UCSD-AML1 (cell line): ENCODE measurements at regions not wholly inside any gene's neighbourhood (a gene's known extent, or its start where the extent isn't known, plus 50 kb on each side); places are given as distances from the start of the nearest gene placed in this dataset.
"Not testable (repeated sequence)": the region's sequence is repeated elsewhere in the genome, so short reads cannot be mapped to it uniquely, and the experiment has no call there.

Experiments
- DNase-seq: peaks from one replicate; lab custom pipeline; 2025; ENCODE audit not compliant: unreplicated experiment; lab: John Stamatoyannopoulos, UW

- DNase-seq = peak; percentile 52
Measured at GRCh38 chr20:25865715-25866656, 169.3 kb upstream of the ZNF337 start.

DNA sequence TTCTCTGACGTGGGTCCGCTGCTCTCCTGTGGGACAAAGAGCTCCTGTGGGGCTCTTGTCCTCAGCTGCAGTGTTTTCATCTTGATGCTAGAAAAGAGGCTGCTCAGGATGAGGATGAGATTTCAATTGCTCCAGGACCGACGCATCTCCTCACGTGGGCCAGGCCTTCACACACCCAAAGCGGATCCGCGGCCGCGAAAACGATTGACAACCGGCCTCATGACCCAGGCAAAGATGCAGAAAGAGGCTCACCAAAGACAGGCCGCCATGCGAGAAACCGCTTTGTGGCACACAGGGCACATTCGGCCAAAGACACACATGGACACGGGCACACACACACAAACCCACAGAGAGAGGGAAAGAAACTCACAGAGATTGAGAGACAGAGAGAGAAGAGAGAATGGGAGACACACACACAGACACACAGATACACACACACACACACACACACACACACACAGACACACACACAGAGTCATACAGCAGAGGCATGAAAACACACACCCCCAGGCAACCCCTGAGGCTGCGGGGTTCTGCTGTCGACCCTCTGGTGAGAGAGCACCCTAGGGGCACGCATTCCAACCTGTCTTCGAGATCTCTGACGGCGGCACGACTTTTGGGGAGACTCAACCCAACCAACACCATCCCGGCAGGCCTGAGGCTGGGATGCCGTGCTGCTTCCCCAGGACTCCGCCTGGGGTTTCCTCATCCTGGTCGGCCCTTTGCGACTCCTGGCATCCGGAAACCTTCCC is 168.5 kb upstream of the ZNF337 start:
- not testable (repeated sequence) for DNase-seq

DNA sequence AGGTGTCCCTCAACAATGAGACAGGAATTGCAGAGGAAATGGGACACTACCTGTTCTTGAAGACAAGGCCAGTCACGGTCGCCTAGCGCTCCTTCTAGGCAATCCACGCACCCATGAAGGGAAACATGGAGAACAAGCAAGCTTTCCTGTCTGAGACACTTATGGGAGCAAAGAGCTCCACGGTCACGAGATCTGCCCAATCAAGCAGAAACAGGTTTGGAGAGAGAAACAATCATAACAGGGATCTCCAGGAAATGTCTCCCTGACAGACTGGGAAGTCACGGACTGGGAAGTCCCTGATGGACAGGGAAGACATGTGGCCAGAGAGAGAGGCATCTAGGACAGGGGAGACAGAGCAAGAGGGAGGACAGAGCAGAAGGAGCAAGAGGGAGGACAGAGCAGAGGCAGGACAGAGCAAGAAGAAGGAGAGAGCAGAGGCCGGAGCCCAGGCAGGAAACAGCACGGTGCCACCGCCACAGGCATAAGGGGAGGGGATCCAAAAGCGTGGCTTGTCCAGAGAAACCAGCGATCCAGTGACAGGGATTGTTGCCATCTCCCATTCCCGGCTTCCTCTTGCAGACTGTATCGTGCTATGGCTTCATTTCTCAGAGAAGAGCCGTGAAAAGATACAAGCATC is 167.8 kb upstream of the ZNF337 start:
- no peak for DNase-seq

GRCh38 chr20:25863536-25864325 is 167.1 kb upstream of the ZNF337 start:
- DNase-seq = peak; percentile 39

DNA sequence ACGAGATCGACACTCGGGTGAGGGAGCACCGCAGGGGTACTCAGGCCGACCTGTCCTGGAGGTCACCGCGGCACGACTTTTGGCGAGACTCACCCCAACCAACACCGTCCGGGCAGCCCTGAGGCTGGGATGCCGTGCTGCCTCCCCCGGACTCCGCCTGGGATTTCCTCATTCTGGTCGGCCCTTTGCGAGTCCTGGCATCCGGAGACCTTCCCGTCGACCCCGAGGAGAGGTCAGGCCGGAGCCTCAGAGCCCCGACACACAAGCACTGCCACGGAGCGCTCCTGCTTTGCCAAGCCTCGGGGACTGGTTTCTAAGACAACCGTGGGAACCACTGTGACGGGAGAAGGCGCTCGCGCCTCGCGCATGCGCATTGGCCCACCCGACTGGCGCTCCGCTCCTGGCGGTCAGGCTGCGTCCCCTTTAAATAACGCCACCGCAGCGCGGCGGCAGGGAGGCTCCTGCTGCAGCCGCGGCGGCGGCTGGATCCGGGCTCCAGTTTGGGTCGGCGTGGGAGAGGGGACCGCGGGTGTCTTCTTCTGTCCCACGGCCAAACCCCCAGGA is 166.4 kb upstream of the ZNF337 start:
- DNase-seq = peak; percentile 89

- no peak for DNase-seq
Measured at GRCh38 chr20:25860531-25861150, 164.0 kb upstream of the ZNF337 start.

- DNase-seq = peak; percentile 36
Measured at GRCh38 chr20:25859649-25860530, 163.2 kb upstream of the ZNF337 start.

GRCh38 chr20:25858495-25859425 is 162.1 kb upstream of the ZNF337 start:
- DNase-seq = no peak

DNA sequence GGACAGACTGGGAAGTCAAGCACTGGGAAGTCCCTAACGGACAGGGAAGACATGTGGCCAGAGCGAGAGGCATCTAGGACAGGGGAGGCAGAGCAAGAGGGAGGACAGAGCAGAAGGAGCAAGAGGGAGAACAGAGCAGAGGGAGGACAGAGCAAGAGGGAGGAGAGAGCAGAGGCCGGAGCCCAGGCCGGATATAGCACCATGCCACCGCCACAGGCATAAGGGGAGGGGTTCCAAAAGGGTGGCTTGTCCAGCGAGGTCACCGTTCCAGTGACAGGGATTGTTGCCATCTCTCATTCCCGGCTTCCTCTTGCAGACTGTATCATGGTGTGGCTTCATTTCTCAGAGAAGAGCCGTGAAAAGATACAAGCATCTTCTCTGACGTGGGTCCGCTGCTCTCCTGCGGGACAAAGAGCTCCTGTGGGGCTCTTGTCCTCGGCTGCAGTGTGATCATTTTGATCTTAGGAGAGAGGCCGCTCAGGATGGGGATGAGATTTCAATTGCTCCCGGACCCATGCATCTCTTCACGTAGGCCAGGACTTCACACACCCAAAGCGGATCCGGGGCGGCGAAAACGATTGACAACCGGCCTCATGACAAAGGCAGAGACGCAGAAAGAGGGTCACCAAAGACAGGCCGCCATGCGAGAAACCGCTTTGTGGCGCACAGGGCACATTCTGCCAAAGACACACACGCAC is 160.6 kb upstream of the ZNF337 start:
- DNase-seq = not testable (repeated sequence)

- DNase-seq = no peak
Measured at GRCh38 chr20:25856256-25856884, 159.7 kb upstream of the ZNF337 start.

DNA sequence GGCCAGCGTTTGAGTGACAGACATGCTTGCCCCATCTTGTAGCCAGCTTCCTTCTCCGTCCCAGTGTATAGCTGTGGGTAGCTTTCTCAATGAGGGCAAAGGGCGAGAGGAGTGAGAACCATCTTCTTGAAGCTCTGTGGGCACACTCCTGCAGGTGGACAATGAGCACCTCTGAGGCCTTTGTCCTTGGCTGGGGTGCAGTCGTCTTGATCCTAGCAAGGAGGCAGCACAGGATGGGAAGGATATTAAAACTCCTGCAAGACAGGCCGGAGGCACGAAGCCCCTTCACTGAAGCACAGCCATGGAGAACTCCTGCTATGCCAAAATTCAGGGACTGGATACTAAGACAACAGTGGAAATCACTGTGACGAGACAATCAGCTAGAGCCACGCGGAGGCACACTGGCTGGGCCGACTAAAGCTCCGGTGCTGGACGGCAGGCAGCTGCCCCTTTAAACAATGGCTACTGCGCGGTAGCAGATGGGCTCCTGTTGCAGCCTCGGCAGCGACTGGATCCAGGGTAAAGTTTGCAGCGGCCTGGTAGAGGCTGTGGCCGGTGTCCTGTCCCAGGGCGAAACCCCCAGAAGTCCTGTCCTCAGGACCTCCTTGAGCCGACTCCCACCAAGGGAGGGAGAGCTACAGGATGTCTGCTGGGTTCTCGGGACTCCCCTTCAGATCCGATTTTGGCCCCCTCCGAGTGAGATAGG is 159.0 kb upstream of the ZNF337 start:
- DNase-seq = not testable (repeated sequence)

- not testable (repeated sequence) for DNase-seq
Measured at GRCh38 chr20:25854666-25855065, 158.0 kb upstream of the ZNF337 start.

DNA sequence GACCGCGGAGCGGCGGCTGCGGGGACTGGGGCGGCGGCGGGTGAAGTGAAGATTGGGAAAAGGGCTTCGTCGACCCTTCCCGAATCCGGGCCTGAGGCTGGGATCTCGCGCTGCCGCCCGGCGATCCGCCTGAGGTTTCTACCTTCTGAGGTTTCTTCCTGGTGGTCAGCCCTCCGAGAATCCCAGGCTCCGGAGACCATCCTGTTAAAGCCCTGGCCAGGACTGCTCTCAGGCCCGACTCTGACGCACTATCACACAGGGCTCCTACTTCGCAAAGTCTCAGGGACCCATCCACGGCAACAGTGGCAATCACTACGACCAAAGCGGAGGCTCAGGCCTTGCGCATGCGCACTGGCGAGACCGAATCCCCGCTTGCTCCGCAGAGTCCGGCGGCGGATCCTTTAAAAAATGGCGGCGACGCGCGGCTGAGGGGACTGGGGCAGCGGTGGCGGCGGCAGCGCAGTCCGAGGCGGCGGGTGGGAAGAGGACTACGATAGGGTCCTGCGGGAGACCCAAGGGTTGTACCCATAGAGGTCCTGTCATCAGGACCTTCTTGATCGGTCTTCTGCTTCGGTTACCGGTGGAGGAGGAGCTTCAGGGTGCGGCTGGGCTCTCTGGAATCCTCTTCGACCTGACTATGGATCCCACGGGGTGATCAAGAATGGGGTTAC is 157.2 kb upstream of the ZNF337 start:
- not testable (repeated sequence) for DNase-seq

DNA sequence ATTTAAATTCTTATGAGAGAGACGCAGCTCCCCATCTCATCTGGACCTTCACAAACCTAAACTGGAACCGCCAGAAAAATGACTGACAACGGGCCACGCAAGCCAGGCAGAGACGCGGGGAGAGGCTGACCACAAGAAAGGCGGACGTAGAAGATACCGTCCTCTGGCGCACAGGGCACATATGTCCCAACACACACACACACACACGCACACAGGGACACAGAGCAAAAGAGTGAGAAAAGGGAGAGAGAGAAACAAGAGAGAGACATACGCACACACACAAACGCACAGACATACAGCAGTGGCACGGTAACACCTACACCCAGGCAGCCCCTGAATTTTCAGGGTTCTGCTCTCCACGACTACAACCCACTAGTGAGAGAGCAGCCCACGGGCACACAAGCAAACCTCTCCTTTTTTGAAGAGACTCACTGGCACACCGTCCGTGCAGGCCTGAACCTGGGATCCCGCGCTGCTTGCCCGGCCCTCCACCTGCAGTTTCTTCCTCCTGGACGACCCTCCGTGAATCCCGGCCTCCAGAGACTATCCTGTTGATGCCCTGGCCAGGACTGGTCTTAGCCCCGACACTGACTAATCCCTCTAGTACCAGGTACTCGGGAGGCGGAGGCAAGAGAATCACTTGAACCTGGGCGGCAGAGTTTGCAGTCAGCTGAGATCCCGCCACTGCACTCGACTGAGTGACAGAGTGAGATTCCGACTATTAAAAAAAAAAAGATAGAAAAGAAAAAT is 156.5 kb upstream of the ZNF337 start:
- DNase-seq = not testable (repeated sequence)

- not testable (repeated sequence) for DNase-seq
Measured at GRCh38 chr20:25850133-25850532, 153.5 kb upstream of the ZNF337 start.
